SH-SY5Y (cell line): ENCODE measurements at regions not wholly inside any gene's neighbourhood (a gene's known extent, or its start where the extent isn't known, plus 50 kb on each side); places are given as distances from the start of the nearest gene placed in this dataset.

Source experiments
- GATA2 ChIP-seq: IDR thresholded peaks from 2 replicates; pipeline ENCODE4 v1.6.1; 2011; ENCODE audit warnings: mild to moderate bottlenecking, low read depth, low read length
- GATA3 ChIP-seq: IDR thresholded peaks from 2 replicates; pipeline ENCODE4 v1.6.1; 2011; ENCODE audit warnings: low read depth, mild to moderate bottlenecking, low read length, moderate library complexity

DNA sequence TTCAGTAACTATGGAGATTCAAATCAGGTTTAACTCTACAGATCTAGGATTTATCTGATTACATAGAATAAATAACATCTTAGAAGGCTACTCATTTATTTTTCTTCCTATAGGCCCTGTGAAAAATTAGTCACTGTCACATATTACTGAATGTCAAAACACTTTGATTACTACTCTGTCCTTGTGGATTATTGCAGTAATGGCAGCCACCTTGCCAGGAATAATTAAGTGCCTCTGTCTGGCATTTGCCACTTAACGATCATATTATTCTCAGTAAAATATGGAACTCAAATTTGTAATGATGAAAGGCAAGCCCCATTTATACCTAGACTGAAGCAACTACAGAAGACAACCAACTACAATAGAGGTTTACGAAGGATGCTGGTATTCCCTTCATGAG is 596.3 kb upstream of the ARPP21 start:
- TF ChIP-seq GATA2 (no peak), GATA3 (no peak)
